B cell (primary cell): ENCODE measurements at regions not wholly inside any gene's neighbourhood (a gene's known extent, or its start where the extent isn't known, plus 50 kb on each side); places are given as distances from the start of the nearest gene placed in this dataset.

ENCODE experiments used
- CTCF ChIP-seq: fragments of 200-600 bp; IDR thresholded peaks from one replicate; pipeline ENCODE4 v1.8.0; 2022; ENCODE audit warnings: antibody characterized with exemption, mild to moderate bottlenecking
- EZH2 ChIP-seq: IDR thresholded peaks from 2 replicates; pipeline ENCODE4 v1.6.1; 2012; ENCODE audit warnings: borderline replicate concordance, low read depth, mild to moderate bottlenecking, moderate library complexity, low read length; ENCODE audit not compliant: insufficient read depth, poor library complexity, severe bottlenecking

- TF ChIP-seq CTCF (no peak), EZH2 (no peak)
Observed at GRCh38 chr1:55690366-55690765, 475.2 kb upstream of the USP24 start.
